Stimulated activated CD4-positive, alpha-beta T cell treated with anti-CD3 and anti-CD28 coated beads, Interleukin-15, amount 100 ng/mL, for 1 hour (primary cell): ENCODE measurements at regions not wholly inside any gene's neighbourhood (a gene's known extent, or its start where the extent isn't known, plus 50 kb on each side); places are given as distances from the start of the nearest gene placed in this dataset.

Experiments
- DNase-seq, 2 donors: peaks; one replicate each; pipeline ENCODE4 v3.0.0-alpha.2; 2020; ENCODE audit warnings: low read depth in 1 of 2, low spot score in 1 of 2

DNA sequence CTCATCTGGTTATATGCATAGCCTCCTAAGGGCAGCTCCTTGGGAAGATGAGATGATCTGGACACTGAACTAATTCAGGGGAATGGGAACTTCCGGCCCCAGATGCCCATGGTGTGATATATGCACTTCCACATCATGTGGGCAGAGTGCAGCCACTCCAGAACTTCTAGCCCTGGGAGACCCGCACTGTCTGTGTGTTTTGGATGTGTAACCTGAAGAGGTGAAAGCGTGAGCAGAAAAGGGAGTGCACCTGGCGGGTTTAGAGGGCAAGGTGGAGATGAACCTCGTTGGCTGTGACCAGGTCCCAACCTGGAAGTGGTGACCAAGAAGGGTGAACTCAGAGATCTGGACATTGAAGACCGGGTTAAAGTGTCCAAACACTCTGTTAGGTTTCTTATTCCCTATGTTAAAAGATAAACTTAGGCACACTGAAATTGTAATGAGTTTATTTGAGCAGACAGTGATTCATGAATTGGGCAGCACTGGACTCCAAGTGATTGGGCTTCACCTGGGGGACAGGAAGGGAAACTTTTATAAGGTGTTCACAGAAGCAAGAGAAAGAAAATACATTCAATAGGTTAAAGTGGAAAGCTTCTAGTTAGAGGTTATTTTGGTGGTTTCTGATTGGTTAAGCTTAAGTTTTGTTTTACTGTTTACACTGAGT, 296.2 kb upstream of the SKOR2 start:
- DNase-seq = no peak

GRCh38 chr18:47545613-47546012, 294.2 kb upstream of the SKOR2 start:
- DNase-seq = no peak

GRCh38 chr18:47543080-47543479, 291.6 kb upstream of the SKOR2 start:
- no peak for DNase-seq

GRCh38 chr18:47542551-47542950, 291.1 kb upstream of the SKOR2 start:
- DNase-seq = no peak

DNA sequence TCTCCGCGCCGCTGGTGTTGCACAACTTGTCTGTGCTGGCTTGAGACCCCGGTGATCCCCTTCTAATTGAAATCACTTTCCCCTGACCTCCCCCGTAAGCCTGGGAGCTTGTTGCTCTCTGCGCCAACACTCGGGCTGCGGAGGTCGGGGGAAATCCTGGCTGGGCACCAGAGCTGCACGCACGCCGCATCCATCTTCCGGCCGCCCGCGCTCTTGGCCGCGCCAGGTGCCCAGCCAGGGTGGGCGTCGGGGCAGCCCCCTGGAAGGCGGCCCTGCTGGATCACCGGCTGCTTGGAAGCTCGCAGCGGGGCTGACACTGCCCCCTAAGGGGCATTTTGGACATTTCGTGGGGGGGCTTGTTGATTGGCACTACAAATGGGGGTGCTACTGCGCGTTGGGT, 280.3 kb upstream of the SKOR2 start:
- DNase-seq = no peak

- no peak for DNase-seq
These were observed 279.2 kb upstream of the SKOR2 start for GRCh38 chr18:47530695-47531094.

DNA sequence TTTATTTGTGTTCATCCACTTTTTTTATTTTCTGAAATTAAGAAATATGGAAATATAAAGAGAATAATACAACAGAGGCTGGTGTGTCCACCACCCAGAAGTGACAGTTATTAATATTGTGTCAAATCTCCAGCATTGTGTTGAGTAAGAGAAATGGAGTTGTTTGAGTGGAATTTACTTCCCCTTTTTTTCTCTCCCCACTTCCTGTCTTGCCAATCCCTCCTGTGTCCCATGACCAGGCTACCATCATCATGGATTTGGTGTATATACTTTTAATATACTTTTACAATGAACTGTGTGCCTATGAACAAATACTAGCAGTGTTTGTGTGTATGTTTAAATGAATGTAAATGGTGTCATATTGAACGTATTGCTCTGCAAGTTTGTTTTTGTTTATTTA, 276.9 kb upstream of the SKOR2 start:
- no peak for DNase-seq

GRCh38 chr18:47526147-47526546, 274.7 kb upstream of the SKOR2 start:
- no peak for DNase-seq

- no peak for DNase-seq
These were observed 270.9 kb upstream of the SKOR2 start for GRCh38 chr18:47522359-47522758.

- DNase-seq = no peak
These were observed 268.8 kb upstream of the SKOR2 start for GRCh38 chr18:47520263-47520662.

GRCh38 chr18:47519706-47520105, 268.2 kb upstream of the SKOR2 start:
- no peak for DNase-seq

GRCh38 chr18:47519277-47519676, 267.8 kb upstream of the SKOR2 start:
- no peak for DNase-seq

DNA sequence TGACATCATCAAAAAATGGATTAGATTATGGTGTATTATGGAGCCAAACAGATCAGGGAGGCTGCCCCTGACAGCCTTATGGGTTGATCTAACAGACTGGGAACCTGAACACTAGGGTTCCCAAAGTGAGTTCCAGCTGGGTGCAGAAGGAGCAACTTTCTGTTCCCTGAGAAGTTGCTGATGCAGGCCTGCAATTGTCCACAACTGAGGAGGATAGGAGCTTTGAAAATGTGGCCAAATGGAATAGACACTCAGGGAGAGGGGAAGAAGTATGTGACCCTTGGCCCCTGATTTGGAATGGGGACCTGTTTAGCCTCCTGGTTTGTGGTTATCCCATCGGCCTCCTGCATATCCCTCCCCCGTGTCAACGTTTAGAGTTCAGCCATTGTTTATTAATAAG, 262.2 kb upstream of the SKOR2 start:
- DNase-seq = no peak

GRCh38 chr18:47512726-47513435, 261.4 kb upstream of the SKOR2 start:
- DNase-seq = no peak

DNA sequence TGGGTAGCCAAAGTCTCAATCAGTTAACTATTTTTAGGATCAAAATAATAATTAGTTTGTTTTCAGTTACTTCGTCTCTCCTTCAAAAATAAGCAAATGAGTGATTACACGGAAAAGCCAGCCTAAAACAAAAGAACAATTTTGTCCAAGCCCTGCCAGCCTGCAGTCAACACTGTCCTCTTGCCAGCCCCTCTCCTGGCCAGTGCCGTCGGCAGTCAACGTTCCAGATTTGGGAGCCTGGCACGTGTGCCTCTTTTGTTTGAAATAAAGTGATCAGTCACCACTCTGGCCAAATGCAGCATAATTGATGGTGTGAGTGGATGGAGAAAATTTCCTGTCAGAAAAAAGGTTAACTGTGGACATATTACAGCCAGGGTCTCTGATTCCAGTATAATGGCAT, 260.6 kb upstream of the SKOR2 start:
- DNase-seq = no peak

DNA sequence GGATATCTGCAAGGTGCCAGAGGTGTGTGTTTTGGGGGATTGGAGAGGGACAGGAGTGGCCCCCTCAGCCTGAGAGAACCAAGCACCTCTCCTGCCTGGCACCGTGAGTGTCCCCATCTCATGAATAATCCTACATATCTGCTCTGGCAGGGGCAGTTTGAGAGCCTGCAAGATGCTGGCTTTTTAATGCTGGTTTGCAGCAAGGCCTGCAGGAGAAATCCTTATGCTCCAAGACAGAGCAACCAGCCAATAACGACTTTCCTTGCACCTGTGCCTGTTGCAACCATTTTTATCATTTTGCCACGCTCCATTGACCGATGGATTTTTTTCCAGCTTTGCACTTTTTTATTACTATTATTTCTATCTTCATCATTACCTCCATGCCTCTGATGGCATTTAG, 259.4 kb upstream of the SKOR2 start:
- DNase-seq = no peak

DNA sequence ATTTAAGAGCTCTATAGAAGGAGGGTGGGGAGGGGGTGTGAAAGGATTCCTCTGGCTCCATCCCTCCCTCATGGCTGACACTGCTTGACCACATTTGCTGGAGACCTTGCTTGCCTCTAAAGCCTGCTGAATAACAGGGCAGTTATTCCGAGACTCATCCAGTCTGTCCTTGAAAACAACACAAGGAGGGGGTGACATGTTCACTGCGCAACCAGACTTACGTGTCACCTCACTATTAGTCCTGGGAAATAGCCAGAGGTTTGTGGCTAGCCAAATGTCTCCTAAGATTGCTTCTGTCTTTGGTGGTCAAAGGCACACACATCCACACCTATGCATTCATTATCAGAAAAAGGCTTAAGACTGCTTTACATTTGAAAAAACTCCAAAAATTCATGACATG, 256.2 kb upstream of the SKOR2 start:
- no peak for DNase-seq

GRCh38 chr18:47506897-47507296, 255.4 kb upstream of the SKOR2 start:
- DNase-seq = no peak

DNA sequence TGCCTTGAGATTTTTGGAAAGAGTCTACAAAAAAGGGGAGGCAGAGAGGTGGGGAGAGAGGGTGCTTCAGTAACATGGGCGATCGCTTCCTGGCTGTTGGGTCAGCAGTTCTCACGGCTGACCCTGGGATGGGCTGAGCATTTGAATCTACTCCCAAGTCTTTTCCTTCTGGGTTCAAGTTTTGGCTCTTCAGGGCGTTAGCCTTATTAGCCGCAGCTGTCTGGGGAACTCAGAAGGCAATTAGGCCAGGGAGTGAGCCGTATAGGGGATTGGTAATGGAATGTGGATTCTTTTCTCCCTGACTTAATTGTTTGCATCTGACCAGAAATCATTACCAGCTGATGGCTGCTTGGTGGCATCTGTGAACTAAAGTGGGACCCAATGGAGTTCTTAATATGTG, 250.5 kb upstream of the SKOR2 start:
- no peak for DNase-seq

DNA sequence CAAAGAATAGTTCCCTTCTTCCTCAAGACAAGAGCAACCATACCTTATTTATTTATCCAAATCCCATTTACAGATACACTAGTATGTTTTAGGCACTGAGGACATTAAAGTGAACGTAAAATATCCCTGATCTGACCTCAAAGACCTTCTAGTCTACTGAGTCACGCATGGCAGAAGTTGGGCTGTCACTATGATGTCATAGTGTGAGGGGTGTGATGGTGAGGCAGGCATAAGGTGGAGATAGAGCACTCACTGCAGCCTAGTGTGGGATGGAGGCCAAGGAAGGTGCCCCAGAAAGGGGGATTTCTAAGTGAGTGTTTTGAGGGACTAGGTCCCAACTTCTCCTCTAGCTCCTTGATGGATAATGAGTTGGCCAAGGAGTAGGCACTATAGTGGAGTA, 249.5 kb upstream of the SKOR2 start:
- DNase-seq = no peak

GRCh38 chr18:47492691-47493090, 241.2 kb upstream of the SKOR2 start:
- no peak for DNase-seq

GRCh38 chr18:47490882-47491281, 239.4 kb upstream of the SKOR2 start:
- no peak for DNase-seq

DNA sequence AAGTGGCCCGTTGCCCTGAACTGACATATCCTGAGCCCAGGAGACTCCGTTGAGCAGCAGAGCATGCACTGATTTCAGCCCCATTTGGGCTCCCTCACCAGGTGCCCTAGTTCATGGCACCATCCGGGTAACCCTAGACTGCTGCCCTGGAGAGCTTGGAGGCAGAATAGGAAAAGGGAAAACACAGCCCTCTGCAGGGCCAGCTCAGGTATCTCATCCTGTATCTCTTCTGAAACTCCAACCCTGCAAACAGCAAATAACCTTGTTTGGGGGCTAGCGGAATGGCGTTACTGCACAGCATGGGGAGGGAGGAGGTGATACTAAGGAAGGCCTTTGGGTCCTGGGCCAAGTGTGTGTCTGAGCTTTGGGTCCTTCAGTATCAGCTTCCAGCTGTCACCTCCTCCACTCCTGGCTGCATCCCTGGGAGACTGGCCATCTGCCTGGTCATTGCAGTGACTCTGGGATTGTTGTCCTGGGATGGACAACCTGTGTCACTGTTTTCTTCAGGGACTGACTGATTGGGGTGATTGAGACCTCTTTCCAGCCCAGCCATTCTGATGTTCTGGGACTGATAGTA, 233.8 kb upstream of the SKOR2 start:
- DNase-seq = no peak
